H1 (cell line): ENCODE measurements at regions not wholly inside any gene's neighbourhood (a gene's known extent, or its start where the extent isn't known, plus 50 kb on each side); places are given as distances from the start of the nearest gene placed in this dataset.
A peak's percentile ranks its signal among the peaks of the same experiment; 100 is the strongest.

Source experiments
- CTCF ChIA-PET: fragments of 300-600 bp; sonication (Branson Sonifier 250); formaldehyde crosslinking; loops from one replicate; lab custom pipeline; 2021; ENCODE audit not compliant: partially characterized antibody; lab: Charles Lee
- POLR2A ChIA-PET: fragments of 300-600 bp; sonication (Branson Sonifier 250); formaldehyde crosslinking; loops from one replicate; lab custom pipeline; 2021; ENCODE audit warnings: inconsistent platforms; ENCODE audit not compliant: partially characterized antibody; lab: Charles Lee
- DNase-seq, 2 experiments: peaks; one replicate each; pipeline versions ENCODE4 v3.0.0 to v3.0.0-alpha.2; 2010 to 2022; ENCODE audit warnings: low spot score in 2 of 2, low read depth in 1 of 2, mixed read lengths in 1 of 2
- FAIRE-seq: peaks from 2 replicates; lab custom pipeline; 2011; peaks lifted over from hg19 to GRCh38; lab: Jason Lieb, UNC
- H2AFZ ChIP-seq: 2 replicates; pipeline ENCODE4 v1.8.1; 2012; ENCODE audit warnings: low read length, inconsistent platforms
- H2AK5ac ChIP-seq: 2 replicates; pipeline ENCODE4 v1.6.1; 2013; ENCODE audit warnings: low read depth, low read length
- H2BK120ac ChIP-seq: replicated peaks from 2 replicates; pipeline ENCODE3; 2013; ENCODE audit warnings: low read depth, low read length, inconsistent platforms
- H2BK12ac ChIP-seq: 2 replicates; pipeline ENCODE4 v1.6.1; 2013; ENCODE audit warnings: low read depth, low read length
- H2BK15ac ChIP-seq: 2 replicates; pipeline ENCODE4 v1.6.1; 2013; ENCODE audit warnings: low read length
- H2BK20ac ChIP-seq: 2 replicates; pipeline ENCODE4 v1.6.1; 2013; ENCODE audit warnings: low read length
- H2BK5ac ChIP-seq: 2 replicates; pipeline ENCODE4 v1.6.1; 2013; ENCODE audit warnings: low read depth, low read length
- H3K14ac ChIP-seq: 2 replicates; pipeline ENCODE4 v1.6.1; 2013; ENCODE audit warnings: inconsistent platforms; ENCODE audit not compliant: insufficient read length
- H3K18ac ChIP-seq: 2 replicates; pipeline ENCODE4 v1.6.1; 2013; ENCODE audit warnings: low read length; ENCODE audit errors: extremely low read depth
- H3K23ac ChIP-seq: 2 replicates; pipeline ENCODE4 v1.6.1; 2013; ENCODE audit warnings: inconsistent platforms; ENCODE audit not compliant: insufficient read length
- H3K23me2 ChIP-seq: 2 replicates; pipeline ENCODE4 v1.6.1; 2013; ENCODE audit warnings: low read depth, low read length
- H3K27ac ChIP-seq: 2 replicates; pipeline ENCODE4 v1.6.1; 2011; ENCODE audit warnings: low read depth, low read length, inconsistent platforms
- H3K27me3 ChIP-seq, 4 experiments: replicated peaks in 1 of 4; 1 replicate in 1 of 4; 2 replicates in 3 of 4; pipeline versions ENCODE4 v1.6.1 to v1.8.1; 2011 to 2013; ENCODE audit warnings: low read length in 3 of 4, mild to moderate bottlenecking in 3 of 4, inconsistent platforms in 2 of 4, mixed read lengths in 2 of 4, moderate library complexity in 1 of 4; ENCODE audit not compliant: control insufficient read depth in 3 of 4, insufficient read depth in 3 of 4; ENCODE audit errors: extremely low read depth in 1 of 4
- H3K36me3 ChIP-seq, 4 experiments: 2 replicates each; pipeline versions ENCODE4 v1.6.1 to v1.8.1; 2011 to 2013; ENCODE audit warnings: mild to moderate bottlenecking in 4 of 4, low read length in 3 of 4, moderate library complexity in 2 of 4, control low read depth in 1 of 4, inconsistent platforms in 1 of 4; ENCODE audit not compliant: insufficient read depth in 4 of 4, control insufficient read depth in 2 of 4
- H3K4ac ChIP-seq: replicated peaks from 2 replicates; pipeline ENCODE3; 2013; ENCODE audit warnings: low read length, low read depth, mixed read lengths, inconsistent platforms; ENCODE audit not compliant: insufficient read length
- H3K4me1 ChIP-seq, 4 experiments: replicated peaks in 1 of 4; 1 replicate in 1 of 4; 2 replicates in 3 of 4; pipeline versions ENCODE4 v1.6.1 to v1.8.1; 2011 to 2013; ENCODE audit warnings: low read length in 3 of 4, inconsistent platforms in 2 of 4, mixed read lengths in 1 of 4; ENCODE audit not compliant: insufficient read depth in 4 of 4, control insufficient read depth in 3 of 4
- H3K4me2 ChIP-seq, 2 experiments: 2 replicates each; pipeline versions ENCODE4 v1.6.1 to v1.8.1; 2011 to 2013; ENCODE audit warnings: low read depth in 2 of 2, low read length in 2 of 2, control low read depth in 1 of 2, inconsistent platforms in 1 of 2, mild to moderate bottlenecking in 1 of 2; ENCODE audit not compliant: insufficient read depth in 1 of 2
- H3K4me3 ChIP-seq, 4 experiments: fragments of 200-600, 300-600 bp in 1 of 4; sonication (generic), shearing (Covaris generic), sonication (Bioruptor Twin) in 1 of 4; 2 replicates each; pipeline versions ENCODE4 v1.5.1 to v1.8.1; 2011 to 2016; ENCODE audit warnings: low read length in 4 of 4, low read depth in 3 of 4, control low read depth in 2 of 4, inconsistent platforms in 2 of 4, mild to moderate bottlenecking in 2 of 4, mixed read lengths in 1 of 4, moderate library complexity in 1 of 4; ENCODE audit not compliant: insufficient read depth in 2 of 4; ENCODE audit errors: extremely low read depth in 1 of 4
- H3K56ac ChIP-seq: replicated peaks from 2 replicates; pipeline ENCODE3; 2013; ENCODE audit warnings: low read depth, mild to moderate bottlenecking, mixed read lengths, low read length, inconsistent platforms; ENCODE audit not compliant: insufficient read length
- H3K79me1 ChIP-seq: 2 replicates; pipeline ENCODE4 v1.6.1; 2013; ENCODE audit warnings: low read depth, low read length, control low read depth
- H3K79me2 ChIP-seq, 2 experiments: 2 replicates each; pipeline versions ENCODE4 v1.6.1 to v1.8.1; 2012 to 2013; ENCODE audit warnings: low read length in 2 of 2, mild to moderate bottlenecking in 2 of 2, inconsistent platforms in 1 of 2; ENCODE audit not compliant: insufficient read depth in 2 of 2, control insufficient read depth in 1 of 2
- H3K9ac ChIP-seq, 4 experiments: replicated peaks in 1 of 4; 1 replicate in 1 of 4; 2 replicates in 3 of 4; pipeline versions ENCODE4 v1.6.1 to v1.8.1; 2011 to 2013; ENCODE audit warnings: low read depth in 3 of 4, low read length in 3 of 4, control low read depth in 2 of 4, mild to moderate bottlenecking in 2 of 4, moderate library complexity in 2 of 4, inconsistent platforms in 1 of 4; ENCODE audit errors: extremely low read depth in 1 of 4
- H3K9me3 ChIP-seq, 2 experiments: 2 replicates each; pipeline versions ENCODE4 v1.6.1 to v1.8.1; 2012 to 2013; ENCODE audit warnings: mild to moderate bottlenecking in 2 of 2, moderate library complexity in 2 of 2, control low read depth in 1 of 2, inconsistent platforms in 1 of 2, low read depth in 1 of 2, low read length in 1 of 2, mixed read lengths in 1 of 2; ENCODE audit not compliant: insufficient read depth in 2 of 2
- H4K20me1 ChIP-seq, 2 experiments: replicated peaks in 1 of 2; 2 replicates each; pipeline versions ENCODE3 to v1.8.1; 2011 to 2013; ENCODE audit warnings: inconsistent platforms in 2 of 2, low read length in 2 of 2, mild to moderate bottlenecking in 1 of 2; ENCODE audit not compliant: insufficient read depth in 2 of 2, control insufficient read depth in 1 of 2
- H4K5ac ChIP-seq: 2 replicates; pipeline ENCODE4 v1.6.1; 2013; ENCODE audit warnings: low read length, low read depth, mixed read lengths, inconsistent platforms; ENCODE audit not compliant: insufficient read length
- H4K8ac ChIP-seq: 2 replicates; pipeline ENCODE4 v1.8.0; 2013; ENCODE audit warnings: mild to moderate bottlenecking, moderate library complexity, low read length, inconsistent platforms; ENCODE audit not compliant: insufficient read depth; ENCODE audit errors: extremely low read depth
- H4K91ac ChIP-seq: replicated peaks from 2 replicates; pipeline ENCODE3; 2013; ENCODE audit warnings: low read length, mixed read lengths, inconsistent platforms; ENCODE audit not compliant: insufficient read length
- ATF3 ChIP-seq: IDR thresholded peaks from 2 replicates; pipeline ENCODE4 v1.6.1; 2011; ENCODE audit warnings: low read depth, mild to moderate bottlenecking, low read length; ENCODE audit not compliant: insufficient read depth
- BACH1 ChIP-seq: IDR thresholded peaks from 2 replicates; pipeline ENCODE4 v1.6.1; 2012; ENCODE audit warnings: low read length, improper control_type of control experiment
- CHD1 ChIP-seq: IDR thresholded peaks from 2 replicates; pipeline ENCODE4 v1.6.1; 2012; ENCODE audit warnings: low read depth, low read length, improper control_type of control experiment
- CTCF ChIP-seq, 3 experiments: IDR thresholded peaks; 1 replicate in 2 of 3; 2 replicates in 1 of 3; pipeline versions ENCODE4 v1.5.1 to v1.6.1; 2011; ENCODE audit warnings: low read length in 3 of 3, mild to moderate bottlenecking in 3 of 3, inconsistent platforms in 2 of 3, low read depth in 1 of 3, moderate library complexity in 1 of 3; ENCODE audit not compliant: insufficient read depth in 1 of 3; ENCODE audit errors: control extremely low read depth in 1 of 3
- HDAC2 ChIP-seq, 2 experiments: fragments of 300-600 bp in 1 of 2; sonication (generic) in 1 of 2; IDR thresholded peaks; 2 replicates each; pipeline ENCODE4 v1.6.1; 2011 to 2012; ENCODE audit warnings: low read depth in 2 of 2, low read length in 2 of 2, mild to moderate bottlenecking in 2 of 2, moderate library complexity in 2 of 2, borderline replicate concordance in 1 of 2, inconsistent platforms in 1 of 2
- JUN ChIP-seq: IDR thresholded peaks from 2 replicates; pipeline ENCODE4 v1.6.1; 2011; ENCODE audit warnings: low read depth, mild to moderate bottlenecking, improper control_type of control experiment, low read length
- POU5F1 ChIP-seq: IDR thresholded peaks from 2 replicates; pipeline ENCODE4 v1.6.1; 2011; ENCODE audit warnings: low read depth, mild to moderate bottlenecking, low read length, moderate library complexity
- RBBP5 ChIP-seq: IDR thresholded peaks from 2 replicates; pipeline ENCODE4 v1.7.1; 2012; ENCODE audit warnings: low read depth, mild to moderate bottlenecking, inconsistent platforms, low read length, moderate library complexity, borderline replicate concordance
- SP1 ChIP-seq: IDR thresholded peaks from 2 replicates; pipeline ENCODE4 v1.6.1; 2011; ENCODE audit warnings: low read depth, low read length
- SRF ChIP-seq: IDR thresholded peaks from 2 replicates; pipeline ENCODE4 v1.6.1; 2011; ENCODE audit warnings: mild to moderate bottlenecking, low read depth, low read length, moderate library complexity
- TCF12 ChIP-seq: IDR thresholded peaks from 2 replicates; pipeline ENCODE4 v1.6.1; 2011; ENCODE audit warnings: low read depth, mild to moderate bottlenecking, low read length
- WGBS, 2 experiments: shearing (Covaris generic) in 1 of 2; methylation state at CpG; one replicate each; pipeline versions ENCODE4 v1.1.6 to v1.1.7; 2013 to 2015; ENCODE audit warnings: low lambda C conversion rate in 2 of 2, mixed read lengths in 2 of 2, inconsistent platforms in 1 of 2, low coverage in 1 of 2, missing lambda C conversion rate in 1 of 2; ENCODE audit not compliant: insufficient replicate concordance in 2 of 2, insufficient coverage in 1 of 2, insufficient read length in 1 of 2; ENCODE audit errors: extremely low coverage in 1 of 2, missing lambda C conversion rate in 1 of 2; 5-methylcytosine and 5-hydroxymethylcytosine counted together

- no peak overlapping the region for H3K23ac ChIP-seq
- H2BK20ac ChIP-seq: no peak overlapping the region
- H3K79me2 ChIP-seq: no peaks in the 10 kb centered on the region
- no peaks in the 10 kb centered on the region for H3K79me1 ChIP-seq
- no peak overlapping the region for H3K14ac ChIP-seq
- H3K9ac ChIP-seq: no peak overlapping the region
- no peak overlapping the region for H3K56ac ChIP-seq
- H2BK15ac ChIP-seq: no peak overlapping the region
- H2BK5ac ChIP-seq: no peak overlapping the region
- H3K4me1 ChIP-seq: peaks cover 0 to 9% (median 4%) of the 10 kb centered on the region in 4 experiments; a peak in 4 of 7 replicates
- H3K4me2 ChIP-seq: no peak overlapping the region
- no peaks in the 10 kb centered on the region for H3K9me3 ChIP-seq
- H3K36me3 ChIP-seq: no peaks in the 10 kb centered on the region
- H4K20me1 ChIP-seq: no peaks in the 10 kb centered on the region
- no peak overlapping the region for H2BK12ac ChIP-seq
- POLR2A ChIA-PET: no interaction called here
- DNase-seq (no peak), FAIRE-seq (peak; percentile 74)
- H3K23me2 ChIP-seq: no peaks in the 10 kb centered on the region
- H2BK120ac ChIP-seq: no peak overlapping the region
- H3K27ac ChIP-seq: no peak overlapping the region
- H2AK5ac ChIP-seq: no peak overlapping the region
- 24% methylated on average over 3 of the region's 3 CpGs; no CpG with 5 or more reads in 1 of the 2 experiments for WGBS, 2 experiments
- H4K91ac ChIP-seq: no peak overlapping the region
- H3K18ac ChIP-seq: no peak overlapping the region
- no peak overlapping the region for H4K8ac ChIP-seq
- H3K27me3 ChIP-seq: peaks cover 8 to 48% (median 39%) of the 10 kb centered on the region in 4 experiments
- CTCF ChIA-PET: interaction anchor here (0.7 to 6.2 kb wide), 8 partner anchors 10 to 187 kb away, joined by 3 to 39 read pairs (median 4); no protein-coding TSS in a partner anchor
- H2AFZ ChIP-seq: no peak overlapping the region
- H3K4me3 ChIP-seq: no peak overlapping the region
- H4K5ac ChIP-seq: no peak overlapping the region
- H3K4ac ChIP-seq: no peak overlapping the region
- TF ChIP-seq RBBP5: no peak
- no peak for TF ChIP-seq BACH1
- no peak for TF ChIP-seq CTCF (IDR thresholded peaks at IDR 0.05; ENCODE audit: control extremely low read depth in 1 of 3, insufficient read depth in 1 of 3, low read depth in 1 of 3, low read length in 3 of 3)
- TF ChIP-seq ATF3: no peak
- 0 out of 2 replicates have a peak, but pooled peaks have one; percentile 2 for TF ChIP-seq JUN
- peak in 1 of 2 experiments; percentile 54; a peak in 1 of 4 replicates for TF ChIP-seq HDAC2 (IDR thresholded peaks at IDR 0.05; ENCODE audit: borderline replicate concordance in 1 of 2, low read depth in 2 of 2, low read length in 2 of 2)
- TF ChIP-seq SP1: peak; percentile 69
- peak; percentile 100 for TF ChIP-seq TCF12
- TF ChIP-seq SRF: no peak
- TF ChIP-seq POU5F1: no peak
- TF ChIP-seq CHD1: no peak
These were observed 119.7 kb upstream of the SPATA13 start for GRCh38 chr13:24040835-24041234.
